Neutrophil (primary cell): ENCODE measurements at regions not wholly inside any gene's neighbourhood (a gene's known extent, or its start where the extent isn't known, plus 50 kb on each side); places are given as distances from the start of the nearest gene placed in this dataset.

Source experiments
- H3K27ac ChIP-seq: fragments of 200-600 bp; sonication (generic); 2 replicates; pipeline ENCODE4 v1.5.1; 2016; ENCODE audit warnings: mild to moderate bottlenecking, moderate library complexity
- H3K27me3 ChIP-seq: fragments of 200-600 bp; sonication (generic); 2 replicates; pipeline ENCODE4 v1.6.0; 2016; ENCODE audit warnings: mild to moderate bottlenecking
- H3K36me3 ChIP-seq: fragments of 200-600 bp; sonication (generic); 2 replicates; pipeline ENCODE4 v1.5.1; 2017
- H3K4me1 ChIP-seq, 2 experiments: fragments of 200-600 bp in 1 of 2; sonication (generic) in 1 of 2; 1 replicate in 1 of 2; 2 replicates in 1 of 2; pipeline versions ENCODE4 v1.5.1 to v1.6.1; 2013 to 2016; ENCODE audit warnings: low read depth in 1 of 2, low read length in 1 of 2, mild to moderate bottlenecking in 1 of 2, moderate library complexity in 1 of 2; ENCODE audit not compliant: control insufficient read depth in 1 of 2, insufficient read depth in 1 of 2
- H3K4me3 ChIP-seq, 2 experiments: fragments of 200-600 bp in 1 of 2; sonication (generic) in 1 of 2; 1 replicate in 1 of 2; 2 replicates in 1 of 2; pipeline ENCODE4 v1.5.1; 2013 to 2016; ENCODE audit warnings: low read depth in 1 of 2, low read length in 1 of 2, mild to moderate bottlenecking in 1 of 2, moderate library complexity in 1 of 2
- H3K9me3 ChIP-seq: fragments of 200-600 bp; sonication (generic); 2 replicates; pipeline ENCODE4 v1.5.1; 2016
- CTCF ChIP-seq: fragments of 200-600 bp; sonication (generic); IDR thresholded peaks from 2 replicates; pipeline ENCODE4 v1.5.1; 2016; ENCODE audit warnings: antibody characterized with exemption

DNA sequence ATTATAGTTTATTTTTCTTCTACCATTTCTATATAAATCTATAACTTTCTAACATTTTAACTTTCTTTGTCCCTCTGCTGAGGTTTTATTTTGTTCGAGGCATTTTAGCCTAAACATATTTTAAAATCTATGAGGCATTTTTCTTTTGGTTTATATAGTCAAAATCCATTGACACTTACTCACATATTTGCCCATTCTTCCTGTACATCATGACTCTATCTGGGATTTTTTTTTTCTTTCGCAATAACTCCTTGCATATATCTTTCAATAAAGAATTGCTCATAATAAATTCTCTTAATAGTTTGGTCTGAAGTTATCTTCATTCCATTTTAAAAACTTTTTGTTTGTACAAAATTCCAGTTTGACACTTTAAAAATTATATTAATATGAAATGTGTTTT lies 632.3 kb downstream of the TLE4 start:
- Histone ChIP-seq H3K27me3 (no peaks in the 10 kb centered on the region), H3K4me1 (no peaks in the 10 kb centered on the region), H3K9me3 (no peaks in the 10 kb centered on the region), H3K4me3 (no peak overlapping the region), H3K36me3 (no peaks in the 10 kb centered on the region), H3K27ac (no peak overlapping the region)
- TF ChIP-seq CTCF = no peak

- no peak for TF ChIP-seq CTCF
- Histone ChIP-seq H3K4me3 (no peak overlapping the region), H3K9me3 (no peaks in the 10 kb centered on the region), H3K27me3 (no peaks in the 10 kb centered on the region), H3K36me3 (no peaks in the 10 kb centered on the region), H3K27ac (no peak overlapping the region), H3K4me1 (no peaks in the 10 kb centered on the region)
Measured at GRCh38 chr9:80197661-80198060, 625.9 kb downstream of the TLE4 start.

- Histone ChIP-seq H3K9me3 (no peaks in the 10 kb centered on the region), H3K27me3 (no peaks in the 10 kb centered on the region), H3K36me3 (no peaks in the 10 kb centered on the region), H3K4me3 (no peak overlapping the region), H3K4me1 (no peaks in the 10 kb centered on the region), H3K27ac (no peak overlapping the region)
- TF ChIP-seq CTCF = no peak
Measured at GRCh38 chr9:80191108-80191507, 619.3 kb downstream of the TLE4 start.

DNA sequence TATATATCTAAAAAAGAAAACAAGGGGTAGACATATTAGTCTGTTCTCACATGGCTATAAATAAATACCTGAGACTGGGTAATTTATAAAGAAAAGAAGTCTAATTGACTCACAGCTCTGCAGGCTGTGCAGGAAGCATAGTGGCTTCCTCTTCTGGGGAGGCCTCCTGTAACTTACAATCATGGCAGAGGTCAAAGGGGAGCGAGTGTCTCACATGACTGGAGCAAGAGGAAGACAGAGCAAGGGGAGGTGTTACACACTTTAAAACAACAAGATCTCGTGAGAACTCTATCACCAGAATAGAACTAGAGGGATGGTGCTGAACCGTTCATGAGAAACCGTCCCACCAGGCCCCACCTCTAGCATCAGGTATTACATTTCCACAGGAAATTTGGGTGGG lies 616.8 kb downstream of the TLE4 start:
- Histone ChIP-seq H3K36me3 (no peaks in the 10 kb centered on the region), H3K9me3 (no peaks in the 10 kb centered on the region), H3K27me3 (no peaks in the 10 kb centered on the region), H3K4me3 (no peak overlapping the region), H3K27ac (no peak overlapping the region), H3K4me1 (no peaks in the 10 kb centered on the region)
- TF ChIP-seq CTCF = no peak

DNA sequence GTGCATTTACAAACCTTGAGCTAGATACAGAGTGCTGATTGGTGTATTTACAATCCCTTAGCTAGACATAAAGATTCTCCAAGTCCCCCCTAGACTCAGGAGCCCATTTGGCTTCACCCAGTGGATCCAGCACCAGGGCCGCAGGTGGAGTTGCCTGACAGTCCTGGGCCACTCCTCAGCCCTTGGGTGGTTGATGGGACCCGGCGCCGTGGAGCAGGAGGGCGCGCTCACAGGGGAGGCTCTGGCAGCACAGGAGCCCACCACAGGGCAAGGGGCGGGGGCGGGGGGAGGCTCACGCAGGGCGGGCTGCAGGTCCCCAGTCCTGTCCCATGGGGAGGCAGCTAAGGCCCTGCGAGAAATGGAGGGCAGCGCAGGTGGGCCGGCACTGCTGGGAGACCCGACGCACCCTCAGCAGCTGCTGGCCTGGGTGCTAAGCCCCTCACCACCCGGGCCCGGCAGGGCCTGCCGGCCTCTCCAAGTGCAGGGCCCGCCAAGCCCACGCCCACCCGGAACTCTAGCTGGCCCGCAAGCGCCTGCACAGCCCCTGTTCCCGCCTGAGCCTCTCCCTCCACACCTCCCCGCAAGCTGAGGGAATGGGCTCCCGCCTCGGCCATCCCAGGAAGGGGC lies 613.5 kb downstream of the TLE4 start:
- H3K4me1 ChIP-seq = no peaks in the 10 kb centered on the region
- H3K9me3 ChIP-seq = no peaks in the 10 kb centered on the region
- no peaks in the 10 kb centered on the region for H3K36me3 ChIP-seq
- no peak overlapping the region for H3K27ac ChIP-seq
- no peak for TF ChIP-seq CTCF
- no peaks in the 10 kb centered on the region for H3K27me3 ChIP-seq
- no peak overlapping the region for H3K4me3 ChIP-seq
